HuH-7 (cell line): ENCODE measurements at regions not wholly inside any gene's neighbourhood (a gene's known extent, or its start where the extent isn't known, plus 50 kb on each side); places are given as distances from the start of the nearest gene placed in this dataset.

Source experiments
- DNase-seq: peaks from one replicate; pipeline ENCODE4 v3.0.0; 2011; ENCODE audit warnings: low spot score

DNA sequence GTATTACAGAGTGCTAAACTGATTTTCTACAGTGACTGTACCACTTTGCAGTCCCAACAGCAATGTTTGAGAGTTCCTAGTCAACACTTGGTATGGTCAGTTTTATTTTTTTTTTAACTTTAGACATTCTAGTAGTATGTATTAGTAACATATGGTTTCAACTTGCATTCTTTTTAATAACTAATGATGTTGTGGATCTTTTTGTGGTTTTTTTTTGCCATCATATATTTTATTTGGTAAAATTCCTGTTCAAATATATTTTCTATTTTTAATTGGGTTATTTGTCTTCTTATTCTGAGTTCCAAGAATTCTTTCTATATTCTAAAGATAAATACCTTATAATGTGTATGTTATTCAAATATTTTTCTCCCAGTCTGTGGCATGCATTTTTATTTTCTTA, 189.4 kb upstream of the ECI2 start:
- no peak for DNase-seq

DNA sequence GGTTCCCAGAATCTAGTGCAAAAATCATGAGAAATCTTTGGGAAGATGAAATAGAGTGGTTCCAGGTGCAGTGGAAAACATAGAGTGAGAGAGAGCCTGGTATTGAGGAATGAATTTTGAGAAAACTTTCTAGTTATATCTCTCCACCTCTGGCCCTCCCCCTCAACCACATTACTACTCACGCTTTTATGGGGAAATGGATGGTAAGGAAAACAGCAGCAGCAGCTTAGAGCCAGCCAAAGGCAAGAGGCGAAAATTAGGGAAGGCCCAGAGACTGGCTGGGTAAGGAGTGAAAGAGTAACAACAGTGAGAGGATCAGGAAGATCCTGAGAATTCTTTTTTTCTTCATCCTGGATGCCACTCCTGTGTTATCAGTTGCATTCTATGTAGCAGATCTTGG, 187.9 kb upstream of the ECI2 start:
- no peak for DNase-seq

DNA sequence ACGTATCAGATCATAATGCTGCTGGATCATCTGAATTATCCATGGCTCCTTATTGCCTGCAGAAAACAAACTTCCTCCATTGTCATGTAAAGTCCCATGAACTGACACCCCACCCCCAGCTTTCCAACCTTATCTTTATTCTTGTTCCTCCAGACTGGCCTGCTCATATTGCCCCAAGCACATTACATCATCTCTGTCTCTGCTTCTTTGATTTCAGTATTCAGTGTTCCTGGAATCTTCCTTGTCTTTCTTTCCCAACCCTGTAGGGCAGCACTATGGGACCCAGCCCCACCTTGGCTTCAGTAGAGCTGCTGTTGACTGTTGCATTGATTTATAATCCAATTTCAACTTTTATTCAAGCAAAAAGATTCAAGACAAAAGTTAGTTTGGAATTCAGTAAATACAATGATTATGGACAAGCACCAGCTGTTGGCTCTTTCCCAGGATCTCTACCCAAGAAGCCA, 187.5 kb upstream of the ECI2 start:
- DNase-seq = no peak

DNA sequence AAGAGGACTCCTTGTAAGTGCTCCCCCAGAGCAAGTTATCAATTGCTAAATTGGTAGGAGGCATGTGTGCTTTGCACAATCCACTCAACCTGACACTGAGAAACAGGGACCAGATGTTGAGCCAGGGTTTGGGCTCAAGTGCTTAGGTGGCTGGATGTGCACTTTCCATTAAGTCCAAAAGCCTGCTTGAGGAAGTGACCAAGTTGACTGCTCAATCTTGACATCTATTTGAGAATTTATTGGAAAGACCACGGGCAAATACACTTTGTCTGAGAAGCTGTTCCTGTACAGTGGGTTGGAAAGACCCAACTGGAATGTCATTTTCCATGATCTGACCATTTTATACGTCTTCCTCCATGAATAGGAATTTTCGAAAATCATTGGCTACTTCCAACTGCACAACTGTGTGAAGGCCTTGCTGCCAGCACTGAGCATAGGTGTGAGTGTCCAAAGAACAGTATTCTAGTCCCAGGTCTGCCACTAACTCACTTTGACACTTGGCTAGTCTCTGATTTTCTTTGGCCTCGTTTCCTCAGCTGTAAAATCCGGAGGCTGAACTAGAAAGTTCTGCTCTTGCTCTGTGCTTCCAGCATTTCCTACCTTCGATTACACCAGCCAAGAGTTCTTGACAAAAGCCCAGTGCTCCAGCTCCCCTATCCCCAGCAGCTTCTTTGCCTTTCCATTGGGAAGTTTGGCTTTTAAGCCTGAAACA, 186.9 kb upstream of the ECI2 start:
- no peak for DNase-seq

DNA sequence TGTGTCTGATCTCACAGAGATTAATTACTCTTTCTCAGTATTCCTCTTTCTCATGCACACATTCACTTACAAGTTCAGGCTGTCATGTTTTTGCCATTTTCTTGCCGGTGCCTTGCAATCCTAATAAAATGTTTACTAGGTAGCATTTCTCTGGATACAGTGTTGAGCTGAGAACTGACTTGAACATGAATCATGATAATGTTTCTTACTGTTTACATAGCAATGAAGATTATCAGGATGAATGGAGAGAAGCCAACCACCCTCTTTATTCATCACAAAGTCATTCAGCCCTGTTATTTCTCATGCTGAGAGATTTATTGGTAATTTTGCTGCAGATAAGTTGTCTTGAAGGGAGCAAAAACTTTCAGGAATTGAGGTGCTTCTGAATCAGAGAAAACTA, 185.5 kb upstream of the ECI2 start:
- no peak for DNase-seq

DNA sequence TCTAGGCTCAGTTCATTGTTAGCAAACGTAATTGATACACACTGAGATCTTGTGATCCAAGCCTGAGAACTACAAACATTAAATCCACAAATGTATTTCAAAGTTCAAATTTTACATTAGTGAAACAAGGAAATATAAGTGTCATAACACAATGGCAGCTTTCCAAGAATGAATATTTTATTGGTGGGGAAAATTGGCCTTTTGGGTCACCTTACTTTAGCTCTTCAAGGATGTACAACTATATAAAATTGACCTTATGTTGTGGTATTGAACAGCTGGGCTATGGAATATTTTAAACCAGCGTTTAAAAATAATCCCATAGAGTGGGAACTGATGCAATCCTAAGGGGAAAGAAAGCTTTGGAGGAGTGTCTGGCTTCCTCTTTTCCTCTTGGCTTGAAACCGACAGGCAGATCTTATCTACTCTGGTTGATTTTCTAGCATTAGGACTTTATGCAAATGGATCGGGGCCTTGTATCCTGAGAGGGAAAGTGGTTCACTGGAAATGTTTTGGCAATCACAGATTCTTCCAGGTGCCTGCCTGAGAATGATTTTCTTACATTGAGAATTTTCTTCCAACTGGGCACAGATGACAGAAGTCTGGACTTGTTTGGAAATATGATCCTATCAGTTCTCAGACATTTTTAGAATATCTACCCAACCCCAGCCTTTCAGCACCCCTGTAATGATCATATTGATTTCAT, 184.8 kb upstream of the ECI2 start:
- no peak for DNase-seq

DNA sequence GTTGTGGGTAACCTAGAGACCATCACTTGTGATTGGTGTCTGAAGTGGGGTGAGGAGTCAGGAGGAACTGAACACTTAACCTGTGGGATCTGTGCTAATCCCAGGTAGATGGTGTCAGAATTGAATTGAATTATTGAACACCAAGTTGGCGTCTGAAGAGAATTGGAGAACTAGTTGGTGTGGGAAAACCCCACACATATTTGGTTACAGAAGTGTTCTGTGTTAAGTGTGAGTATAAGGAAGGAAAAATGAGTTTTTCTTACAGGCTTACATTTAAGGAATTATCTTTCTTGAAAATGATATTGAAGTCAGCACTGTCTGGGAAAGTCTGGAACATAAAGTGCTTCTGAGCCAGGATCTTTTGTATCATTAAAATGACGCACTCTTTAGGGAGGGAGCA, 182.9 kb upstream of the ECI2 start:
- DNase-seq = no peak

DNA sequence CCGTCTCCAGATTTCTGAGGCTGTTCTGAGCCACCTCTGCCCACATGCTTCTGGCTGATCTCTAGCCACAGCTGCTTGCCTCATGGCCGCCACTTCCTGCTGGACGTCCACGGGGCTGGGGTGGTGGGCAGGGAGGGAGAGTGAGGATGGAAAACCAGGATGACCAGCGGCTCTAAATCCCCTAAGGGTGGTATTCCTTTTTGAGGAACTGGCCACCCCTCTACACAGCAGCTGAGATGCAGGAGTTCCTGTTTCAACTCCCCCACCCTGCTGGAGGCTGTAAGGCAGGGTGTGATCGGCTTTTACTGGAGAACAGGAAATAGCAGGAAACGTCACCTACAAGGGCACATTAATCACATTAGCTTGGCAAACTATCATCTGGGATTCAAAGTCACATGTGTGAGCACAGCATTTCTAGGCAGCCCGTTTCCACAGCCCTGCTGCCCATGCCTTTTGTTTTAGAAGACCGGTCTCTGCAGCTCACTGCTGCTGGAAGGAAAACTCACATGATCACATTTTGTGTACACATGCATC, 181.6 kb upstream of the ECI2 start:
- no peak for DNase-seq

DNA sequence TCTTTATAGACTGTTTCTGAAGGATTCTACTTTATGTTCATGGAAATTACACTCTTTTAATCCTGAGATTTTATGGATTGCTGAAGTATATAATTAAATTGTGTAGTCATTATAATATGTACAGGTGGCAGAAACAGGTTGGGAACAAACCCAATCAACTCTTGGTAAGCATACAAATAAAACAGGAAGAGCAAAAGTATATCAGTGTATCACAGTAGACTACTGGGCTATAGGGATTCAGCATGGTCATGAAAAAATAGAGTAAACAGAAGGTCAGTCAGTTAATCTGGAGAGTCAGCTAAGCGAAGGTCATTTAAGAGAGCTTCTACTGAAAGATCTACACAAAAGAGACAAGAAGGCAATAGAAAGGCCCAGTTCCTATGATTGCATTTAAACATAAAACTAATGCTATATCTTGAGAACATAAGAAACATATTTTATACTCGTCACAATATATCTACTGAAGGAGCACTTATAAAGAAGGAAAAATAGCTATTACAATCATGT, 178.9 kb upstream of the ECI2 start:
- DNase-seq = no peak

DNA sequence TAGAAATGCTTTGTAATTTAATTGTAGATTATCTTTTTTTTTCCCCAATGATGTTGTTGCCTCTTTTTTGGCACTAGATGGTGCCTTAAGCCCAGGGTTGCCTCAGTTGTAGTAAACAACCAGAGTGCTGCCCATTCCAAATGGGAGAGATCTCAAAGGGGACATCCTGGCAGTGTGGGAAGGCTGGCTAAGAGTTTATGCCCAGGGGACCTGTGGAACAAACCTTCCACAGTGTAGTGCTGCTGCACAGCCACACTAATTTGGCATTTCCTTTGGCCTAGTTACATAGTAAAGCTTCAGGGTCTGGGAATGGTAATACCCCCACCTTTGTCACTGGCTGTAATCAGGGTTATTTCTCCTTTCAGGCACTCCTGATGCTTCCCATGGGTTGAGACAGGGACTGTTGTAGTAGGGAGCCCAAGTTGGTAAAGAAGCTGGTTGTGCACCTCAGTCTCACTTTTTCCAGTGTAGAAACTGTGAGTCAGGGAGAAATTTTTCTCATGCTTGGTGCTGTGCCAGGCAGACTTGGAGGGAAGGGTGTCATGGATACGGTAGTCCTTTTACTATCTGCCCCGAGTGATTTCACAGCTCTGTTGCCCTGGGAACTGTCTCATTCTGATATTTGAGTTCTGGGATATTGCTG, 177.8 kb upstream of the ECI2 start:
- no peak for DNase-seq

DNA sequence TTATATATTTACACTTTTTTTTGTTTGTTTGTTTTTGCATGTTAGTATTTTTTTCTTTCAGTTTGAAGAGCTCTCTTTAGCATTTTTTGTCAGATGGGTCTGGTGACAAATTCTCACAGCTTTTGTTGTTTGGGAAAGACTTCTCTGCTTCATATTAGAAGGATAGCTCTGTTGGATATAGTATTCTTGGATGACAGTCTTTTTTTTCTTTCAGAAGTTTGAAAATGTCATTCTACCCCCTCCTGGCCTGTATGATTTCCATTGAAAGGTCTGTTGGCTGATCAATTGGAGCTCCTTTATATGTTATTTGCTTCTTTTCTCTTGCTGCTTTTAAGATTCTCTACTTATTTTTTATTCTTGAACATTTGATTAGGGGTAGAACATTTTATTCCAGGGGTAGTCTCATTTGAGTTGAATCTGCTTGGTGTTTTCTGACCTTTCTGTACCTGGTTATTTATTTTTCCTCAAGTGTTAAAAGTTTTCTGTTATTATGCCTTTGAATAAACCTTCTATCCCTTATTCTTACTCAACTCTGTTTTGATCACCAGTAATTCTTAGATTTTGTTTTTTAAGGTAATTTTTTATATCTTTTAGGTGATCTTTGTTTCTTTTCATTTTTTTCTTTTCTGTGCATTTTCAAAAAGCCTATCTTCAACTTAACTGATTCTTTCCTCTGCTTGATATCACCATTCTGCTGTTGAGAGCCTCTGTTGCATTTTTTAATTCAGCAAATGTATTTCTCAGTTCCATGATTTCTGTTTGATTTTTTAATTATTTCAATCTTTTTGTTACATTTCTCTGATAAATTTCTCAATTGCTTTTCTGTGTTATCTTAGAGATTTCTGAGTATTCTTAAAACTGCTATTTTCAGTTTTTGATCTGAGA, 176.8 kb upstream of the ECI2 start:
- no peak for DNase-seq

DNA sequence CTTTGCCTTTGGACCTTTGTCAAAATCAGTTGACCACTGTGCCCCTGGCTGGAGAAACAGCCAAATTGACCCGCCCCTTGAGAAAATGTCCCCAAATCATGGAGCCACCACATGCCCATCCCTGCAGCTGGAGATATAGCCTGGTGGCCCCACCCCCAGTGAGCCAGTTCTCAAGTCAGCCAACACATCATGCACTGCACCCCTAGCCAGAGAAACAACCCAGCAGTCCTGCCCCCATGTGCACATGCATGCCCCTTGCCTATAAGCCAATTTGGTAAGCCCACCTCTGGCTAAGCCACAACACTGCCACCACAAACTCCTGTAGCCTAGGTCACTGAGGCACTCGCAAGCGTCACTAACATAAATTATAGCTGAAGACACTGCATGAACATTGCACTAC, 174.2 kb upstream of the ECI2 start:
- DNase-seq = no peak

DNA sequence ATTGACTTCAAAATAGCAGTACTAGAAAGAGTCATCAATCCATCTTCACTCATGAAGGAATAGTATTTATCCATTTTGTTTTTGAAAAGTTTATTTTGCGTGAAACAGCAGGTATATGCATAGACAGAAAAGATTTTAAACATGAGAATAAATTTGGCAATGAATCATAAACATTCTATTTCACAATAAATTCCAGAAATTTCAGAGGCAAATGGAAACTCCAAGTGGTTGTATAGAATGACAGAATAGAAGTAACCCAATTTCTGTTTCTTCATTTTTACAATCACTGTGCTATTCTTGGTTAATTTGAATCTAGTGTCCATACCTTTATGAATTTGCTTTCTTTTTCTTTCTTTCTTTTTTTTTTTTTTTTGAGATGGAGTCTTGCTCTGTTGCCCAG, 173.0 kb upstream of the ECI2 start:
- no peak for DNase-seq

DNA sequence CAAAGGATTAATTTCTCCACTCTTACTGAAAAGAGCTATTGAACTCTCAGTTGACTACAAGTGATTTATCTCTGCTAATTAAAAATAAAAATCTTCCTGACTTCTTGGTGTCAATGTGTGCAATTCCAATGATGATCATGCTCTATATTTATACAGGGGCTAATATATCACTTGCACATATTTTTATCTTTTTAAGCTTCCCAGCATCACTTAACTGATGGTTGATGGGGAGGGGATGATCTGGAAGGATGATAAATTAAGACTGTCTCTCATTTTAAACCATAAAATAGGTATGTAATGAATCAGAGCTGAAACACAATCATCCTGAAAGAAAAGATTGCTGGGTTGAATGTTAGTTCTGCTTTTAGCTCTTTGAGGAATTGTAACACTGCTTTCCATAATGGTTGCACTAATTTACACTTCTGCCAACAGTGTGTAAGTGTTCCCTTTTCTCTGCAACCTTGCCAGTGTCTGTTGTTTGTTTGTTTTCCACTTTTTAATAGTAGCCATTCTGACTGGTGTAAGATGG, 169.6 kb upstream of the ECI2 start:
- no peak for DNase-seq

DNA sequence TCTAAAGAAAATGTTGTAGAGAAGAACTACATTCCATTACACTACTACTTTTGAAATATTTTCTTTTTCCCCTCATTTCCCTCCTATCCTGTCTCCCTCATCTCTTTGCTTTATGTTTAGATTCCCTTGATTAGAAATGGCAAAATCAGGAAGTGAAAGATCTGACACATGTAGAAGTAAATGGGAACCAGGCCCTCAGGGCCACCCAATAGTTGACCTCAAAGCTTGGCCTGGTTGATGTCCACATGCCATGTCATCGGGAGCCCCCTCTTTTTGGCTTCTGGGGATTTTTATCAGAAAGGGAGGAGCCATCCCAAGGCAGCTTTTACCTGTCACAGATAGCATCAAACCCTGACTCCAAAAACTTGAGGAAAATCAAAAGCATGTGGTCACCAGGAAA, 168.3 kb upstream of the ECI2 start:
- no peak for DNase-seq

DNA sequence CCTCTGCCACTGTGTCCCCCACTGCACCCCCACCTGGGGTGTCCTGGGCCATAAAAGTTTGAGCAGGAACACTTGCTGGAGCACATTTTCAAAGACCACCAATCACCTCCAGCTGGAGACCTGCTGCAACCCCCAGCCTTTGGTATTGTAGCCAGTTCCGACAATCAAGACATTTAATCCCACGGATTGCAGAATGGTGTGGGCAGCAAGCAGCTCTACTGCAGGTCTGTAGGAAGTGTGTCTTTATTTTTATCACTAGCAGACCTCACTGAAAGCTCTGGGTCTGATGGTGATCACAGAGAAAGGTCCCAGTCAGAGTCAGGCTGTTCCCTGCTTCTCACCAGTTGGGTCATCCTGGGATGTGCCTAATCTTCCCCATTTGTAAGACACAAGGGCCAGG, 167.1 kb upstream of the ECI2 start:
- DNase-seq = no peak

DNA sequence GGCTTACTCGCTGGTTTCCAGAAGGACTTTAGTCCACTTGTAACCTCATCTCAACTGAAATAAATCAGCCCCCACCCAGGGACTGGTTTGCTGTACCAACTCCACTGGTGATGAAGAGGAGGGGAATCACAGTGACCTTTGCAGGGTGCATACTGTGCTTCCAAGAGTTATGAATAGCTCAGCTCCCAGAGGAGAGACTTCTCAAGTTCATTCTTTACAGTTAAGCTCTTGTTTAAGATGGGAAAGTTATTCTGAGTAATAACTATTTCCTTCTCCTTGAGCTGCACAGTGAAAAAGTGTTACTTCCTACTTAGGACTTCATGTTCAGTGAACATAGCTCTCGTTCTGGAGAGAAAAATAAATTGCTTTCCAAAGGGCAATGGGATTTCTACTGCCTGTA, 166.5 kb upstream of the ECI2 start:
- no peak for DNase-seq

DNA sequence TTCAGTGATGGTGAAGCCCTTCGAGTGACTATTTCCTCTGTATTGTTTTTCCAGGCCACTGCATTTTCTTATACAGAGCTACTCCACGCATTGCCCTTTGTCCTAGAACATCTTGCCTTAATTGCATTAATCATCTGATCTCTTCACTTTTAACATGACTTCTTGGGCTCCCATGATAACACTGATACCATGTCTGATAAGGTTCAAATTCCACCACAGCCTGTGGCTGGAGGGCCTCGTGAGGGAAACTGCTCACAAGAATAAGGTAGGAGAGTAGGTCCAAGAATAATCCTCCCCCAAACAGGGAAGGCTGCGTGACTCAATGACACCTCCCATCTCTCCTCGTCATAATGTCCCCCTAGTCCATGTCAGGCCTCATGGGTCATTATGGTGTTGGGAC, 165.5 kb upstream of the ECI2 start:
- DNase-seq = no peak

DNA sequence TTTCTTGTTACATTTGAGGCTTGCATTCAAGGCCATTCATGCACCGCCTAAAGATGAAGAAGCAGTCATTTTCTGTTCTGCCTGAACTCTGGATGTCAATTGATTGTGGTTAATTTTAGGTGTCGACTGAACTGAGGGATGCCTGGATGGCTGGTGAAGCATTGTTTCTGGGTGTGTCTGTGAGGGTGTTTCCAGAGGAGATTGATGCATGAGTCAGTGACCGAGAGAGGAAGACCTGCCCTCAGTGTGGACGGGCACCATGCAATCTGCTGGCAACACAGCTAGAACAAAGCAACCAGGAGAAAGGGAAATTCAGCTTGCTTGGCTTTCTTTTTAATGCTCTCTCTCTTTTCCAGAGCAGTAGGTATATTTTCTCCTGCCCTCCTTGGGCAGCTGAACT, 164.1 kb upstream of the ECI2 start:
- no peak for DNase-seq

DNA sequence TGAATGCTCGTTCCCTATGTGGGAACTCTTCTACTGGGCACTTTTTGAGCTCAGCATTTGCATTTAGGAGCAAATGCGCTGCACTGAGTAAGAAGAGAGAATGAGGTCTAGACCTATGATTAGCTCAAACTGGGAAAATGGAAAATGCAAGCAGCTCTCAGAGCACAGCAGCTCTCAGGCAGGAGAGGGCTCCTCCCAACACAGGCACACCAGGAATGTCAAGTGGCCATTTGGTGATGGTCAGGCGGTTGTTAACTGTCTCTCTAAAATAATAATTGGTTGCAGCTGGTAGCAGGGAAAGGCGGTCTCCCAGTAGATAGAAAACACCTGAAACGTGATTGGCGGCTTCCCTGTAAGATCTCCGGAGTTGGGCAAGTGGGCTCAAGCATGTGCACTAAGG, 162.0 kb upstream of the ECI2 start:
- DNase-seq = no peak

DNA sequence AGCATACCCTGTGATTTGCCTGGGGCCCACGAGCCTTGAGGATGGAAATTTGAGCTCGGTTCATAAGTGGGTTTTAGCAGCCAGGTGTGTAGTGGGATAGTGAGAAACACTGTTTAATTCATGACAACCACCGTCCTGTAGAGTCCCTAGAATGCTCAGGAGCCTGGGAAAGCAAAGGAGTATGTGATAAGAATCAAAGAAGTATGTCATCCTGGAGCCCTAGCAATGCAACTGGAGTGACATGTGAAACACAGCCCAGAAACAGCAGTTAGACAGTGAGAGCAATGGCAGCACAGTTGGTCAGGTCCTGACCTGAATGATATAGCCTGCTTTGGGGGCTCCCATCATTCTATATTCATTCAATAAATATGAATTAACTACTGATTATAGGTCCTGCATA, 161.2 kb upstream of the ECI2 start:
- DNase-seq = no peak

DNA sequence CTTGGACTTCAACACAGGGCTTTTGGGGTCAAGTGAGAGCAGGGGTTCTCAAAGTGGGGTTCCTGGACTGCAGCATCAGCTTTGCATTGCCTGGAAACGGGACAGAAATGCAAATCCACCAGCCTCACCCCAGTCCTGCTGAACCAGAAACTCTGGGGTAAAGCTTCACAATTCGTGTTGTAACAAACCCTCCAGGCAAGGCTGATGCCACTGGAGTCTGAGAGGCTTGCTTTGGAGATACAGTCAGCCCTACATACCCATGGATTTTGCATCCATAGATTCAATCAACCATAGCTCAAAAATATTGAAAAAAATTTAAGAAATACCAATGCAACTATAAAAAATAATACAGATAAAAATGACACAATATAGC, 160.4 kb upstream of the ECI2 start:
- DNase-seq = no peak
